ENCODE measurements at regions not wholly inside any gene's neighbourhood (a gene's known extent, or its start where the extent isn't known, plus 50 kb on each side); places are given as distances from the start of the nearest gene placed in this dataset.

DNA sequence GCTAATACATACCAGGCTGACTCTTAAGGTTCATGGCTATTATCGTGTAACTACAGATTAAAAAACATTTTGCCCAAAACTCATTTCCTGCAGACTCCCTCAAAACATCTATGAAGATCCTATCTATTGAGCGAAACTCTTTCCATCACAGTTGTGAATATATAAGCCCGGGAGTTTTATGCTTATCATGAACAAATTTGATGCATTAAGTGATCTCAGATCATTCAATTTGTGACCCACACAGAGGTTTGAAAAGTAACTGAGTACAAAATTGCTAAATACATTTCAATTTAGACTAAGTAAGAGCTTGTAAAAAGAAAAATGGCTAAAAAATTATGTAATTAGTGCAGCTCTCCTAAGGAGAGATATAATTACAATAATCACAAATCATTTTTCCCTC is 1228.8 kb upstream of the TENM4 start:
- WGBS, 2 experiments (ENCODE audit: insufficient coverage in 1 of 2, insufficient read length in 1 of 2) = 89 to 95% methylated on average over 3 of the region's 3 CpGs
- TF ChIP-seq, protein P1, sequence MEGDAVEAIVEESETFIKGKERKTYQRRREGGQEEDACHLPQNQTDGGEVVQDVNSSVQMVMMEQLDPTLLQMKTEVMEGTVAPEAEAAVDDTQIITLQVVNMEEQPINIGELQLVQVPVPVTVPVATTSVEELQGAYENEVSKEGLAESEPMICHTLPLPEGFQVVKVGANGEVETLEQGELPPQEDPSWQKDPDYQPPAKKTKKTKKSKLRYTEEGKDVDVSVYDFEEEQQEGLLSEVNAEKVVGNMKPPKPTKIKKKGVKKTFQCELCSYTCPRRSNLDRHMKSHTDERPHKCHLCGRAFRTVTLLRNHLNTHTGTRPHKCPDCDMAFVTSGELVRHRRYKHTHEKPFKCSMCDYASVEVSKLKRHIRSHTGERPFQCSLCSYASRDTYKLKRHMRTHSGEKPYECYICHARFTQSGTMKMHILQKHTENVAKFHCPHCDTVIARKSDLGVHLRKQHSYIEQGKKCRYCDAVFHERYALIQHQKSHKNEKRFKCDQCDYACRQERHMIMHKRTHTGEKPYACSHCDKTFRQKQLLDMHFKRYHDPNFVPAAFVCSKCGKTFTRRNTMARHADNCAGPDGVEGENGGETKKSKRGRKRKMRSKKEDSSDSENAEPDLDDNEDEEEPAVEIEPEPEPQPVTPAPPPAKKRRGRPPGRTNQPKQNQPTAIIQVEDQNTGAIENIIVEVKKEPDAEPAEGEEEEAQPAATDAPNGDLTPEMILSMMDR (conservative IDR thresholded peaks at IDR 0.05) = no peak
- no peak overlapping the region for H3K27ac Mint-ChIP-seq

DNA sequence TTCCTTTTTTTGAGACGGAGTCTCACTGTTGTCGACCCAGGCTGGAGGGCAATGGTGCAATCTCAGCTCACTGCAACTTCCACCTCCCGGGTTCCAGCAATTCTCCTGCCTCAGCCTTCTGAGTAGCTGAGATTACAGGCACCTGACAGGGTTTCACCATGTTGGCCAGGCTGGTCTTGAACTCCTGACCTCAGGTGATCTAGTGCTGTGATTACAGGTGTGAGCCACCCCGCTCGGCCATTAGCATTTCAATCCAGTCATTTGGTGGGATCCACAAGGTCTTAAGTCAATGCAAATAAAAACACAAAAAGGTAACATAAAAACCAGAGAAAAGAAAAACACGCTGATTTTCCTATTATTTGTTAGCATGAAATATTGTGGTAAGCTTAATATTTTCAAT is 1227.2 kb upstream of the TENM4 start:
- WGBS, 2 experiments (ENCODE audit: insufficient coverage in 1 of 2, insufficient read length in 1 of 2) = 60 to 93% methylated on average over 1 to 5 of the region's 6 CpGs
- no peak overlapping the region for H3K9ac ChIP-seq (ENCODE audit: extremely low read depth, low read length, poor library complexity, severe bottlenecking)
- no peaks in the 10 kb centered on the region for H3K4me1 ChIP-seq (ENCODE audit: control insufficient read depth, insufficient read depth, low read length)
- Mint-ChIP-seq H3K4me3 (no peak overlapping the region), H3K4me1 (no peaks in the 10 kb centered on the region), H3K9me3 (no peaks in the 10 kb centered on the region), H3K27me3 (ENCODE audit: insufficient read depth) (no peaks in the 10 kb centered on the region), H3K36me3 (ENCODE audit: low read depth) (no peaks in the 10 kb centered on the region), H3K27ac (no peak overlapping the region)
- H3K4me3 ChIP-seq (ENCODE audit: low read length) = no peak overlapping the region
- no peak overlapping the region for H3K27ac ChIP-seq (ENCODE audit: low read depth, low read length)
- no peaks in the 10 kb centered on the region for H3K36me3 ChIP-seq (ENCODE audit: control insufficient read depth, insufficient read depth, low read length)
- TF ChIP-seq, protein P1 (conservative IDR thresholded peaks at IDR 0.05) = no peak
- no peaks in the 10 kb centered on the region for H3K27me3 ChIP-seq (ENCODE audit: control insufficient read depth, insufficient read depth, low read length, poor library complexity, severe bottlenecking)
- H3K9me3 ChIP-seq (ENCODE audit: control insufficient read depth, low read length) = no peaks in the 10 kb centered on the region
- peak; percentile 58 for DNase-seq

More for the DNA sequence above, 1228.8 kb upstream of the TENM4 start:
- H3K4me3 Mint-ChIP-seq = no peak overlapping the region
- H3K4me3 ChIP-seq (ENCODE audit: low read length) = no peak overlapping the region
- no peak overlapping the region for H3K9ac ChIP-seq (ENCODE audit: extremely low read depth, low read length, poor library complexity, severe bottlenecking)
- DNase-seq = no peak
- no peaks in the 10 kb centered on the region for H3K36me3 Mint-ChIP-seq (ENCODE audit: low read depth)
- H3K27ac ChIP-seq (ENCODE audit: low read depth, low read length) = no peak overlapping the region
- H3K4me1 Mint-ChIP-seq = no peaks in the 10 kb centered on the region
- no peaks in the 10 kb centered on the region for H3K27me3 ChIP-seq (ENCODE audit: control insufficient read depth, insufficient read depth, low read length, poor library complexity, severe bottlenecking)
- H3K9me3 Mint-ChIP-seq = peaks cover 7% of the 10 kb centered on the region
- no peaks in the 10 kb centered on the region for H3K36me3 ChIP-seq (ENCODE audit: control insufficient read depth, insufficient read depth, low read length)
- no peaks in the 10 kb centered on the region for H3K4me1 ChIP-seq (ENCODE audit: control insufficient read depth, insufficient read depth, low read length)
- peaks cover 7% of the 10 kb centered on the region for H3K9me3 ChIP-seq (ENCODE audit: control insufficient read depth, low read length)
- no peaks in the 10 kb centered on the region for H3K27me3 Mint-ChIP-seq (ENCODE audit: insufficient read depth)

GRCh38 chr11:80655834-80656233 is 1215.0 kb upstream of the TENM4 start:
- Mint-ChIP-seq H3K36me3 (ENCODE audit: low read depth) (no peaks in the 10 kb centered on the region), H3K9me3 (peaks cover 15% of the 10 kb centered on the region), H3K4me1 (peaks cover 4% of the 10 kb centered on the region), H3K27me3 (ENCODE audit: insufficient read depth) (no peaks in the 10 kb centered on the region), H3K27ac (no peak overlapping the region), H3K4me3 (no peak overlapping the region)
- no peak for DNase-seq
- H3K9me3 ChIP-seq (ENCODE audit: control insufficient read depth, low read length) = peaks cover 13% of the 10 kb centered on the region
- H3K27ac ChIP-seq (ENCODE audit: low read depth, low read length) = no peak overlapping the region
- H3K4me3 ChIP-seq (ENCODE audit: low read length) = no peak overlapping the region
- no peaks in the 10 kb centered on the region for H3K36me3 ChIP-seq (ENCODE audit: control insufficient read depth, insufficient read depth, low read length)
- H3K9ac ChIP-seq (ENCODE audit: extremely low read depth, low read length, poor library complexity, severe bottlenecking) = no peak overlapping the region
- no peaks in the 10 kb centered on the region for H3K27me3 ChIP-seq (ENCODE audit: control insufficient read depth, insufficient read depth, low read length, poor library complexity, severe bottlenecking)
- H3K4me1 ChIP-seq (ENCODE audit: control insufficient read depth, insufficient read depth, low read length) = no peaks in the 10 kb centered on the region
- TF ChIP-seq, protein P1 (conservative IDR thresholded peaks at IDR 0.05) = no peak
- 90 to 100% methylated on average over 2 of the region's 2 CpGs for WGBS, 2 experiments (ENCODE audit: insufficient coverage in 1 of 2, insufficient read length in 1 of 2)

Measured in endodermal cell (in vitro differentiated cells).